HG03175 (cell line): ENCODE measurements at regions not wholly inside any gene's neighbourhood (a gene's known extent, or its start where the extent isn't known, plus 50 kb on each side); places are given as distances from the start of the nearest gene placed in this dataset.

Experiments used
- ATAC-seq: cut with Tn5 transposase; IDR thresholded peaks from one replicate; pipeline ENCODE4 v1.9.1; 2021; ENCODE audit warnings: mild to moderate bottlenecking, moderate library complexity; ENCODE audit not compliant: unreplicated experiment

DNA sequence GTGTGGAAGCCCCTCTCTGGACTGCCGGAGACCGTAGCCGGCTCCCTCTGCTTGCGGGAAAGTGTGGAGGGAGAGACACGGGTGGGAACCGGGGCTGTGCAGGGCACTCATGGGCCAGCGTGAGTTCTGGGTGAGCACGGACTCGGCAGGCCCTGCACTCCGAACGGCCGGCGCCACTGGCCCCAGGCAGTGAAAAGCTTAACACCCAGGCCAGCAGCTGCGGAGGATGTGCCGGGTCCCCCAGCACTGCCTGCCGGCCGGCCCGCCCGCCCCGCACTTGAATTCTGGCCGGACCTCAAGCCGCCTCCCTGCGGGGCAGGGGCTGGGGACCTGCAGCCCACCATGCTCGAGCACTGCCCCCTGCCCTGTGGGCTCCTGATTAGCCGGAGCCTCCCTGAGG, 147.0 kb downstream of the FGF9 start:
- no peak for ATAC-seq

DNA sequence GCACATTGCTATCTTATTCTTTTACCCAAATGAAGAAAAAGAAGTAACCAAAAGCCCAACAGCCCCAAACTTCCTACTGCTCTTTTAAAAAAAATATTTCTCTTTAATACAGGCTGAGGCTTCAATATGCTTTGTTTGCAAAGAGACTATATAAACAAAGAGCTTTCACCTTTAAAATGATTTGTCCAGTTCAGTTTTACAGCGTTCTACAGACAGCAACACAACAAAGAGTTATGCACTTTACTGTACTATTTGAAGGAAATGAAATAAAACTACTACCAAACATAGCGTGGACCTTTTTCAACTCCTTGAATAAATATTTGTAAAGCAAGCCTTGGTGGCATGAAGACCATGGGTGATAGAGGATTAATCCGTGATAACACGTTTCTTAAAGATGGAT, 151.2 kb downstream of the FGF9 start:
- no peak for ATAC-seq

DNA sequence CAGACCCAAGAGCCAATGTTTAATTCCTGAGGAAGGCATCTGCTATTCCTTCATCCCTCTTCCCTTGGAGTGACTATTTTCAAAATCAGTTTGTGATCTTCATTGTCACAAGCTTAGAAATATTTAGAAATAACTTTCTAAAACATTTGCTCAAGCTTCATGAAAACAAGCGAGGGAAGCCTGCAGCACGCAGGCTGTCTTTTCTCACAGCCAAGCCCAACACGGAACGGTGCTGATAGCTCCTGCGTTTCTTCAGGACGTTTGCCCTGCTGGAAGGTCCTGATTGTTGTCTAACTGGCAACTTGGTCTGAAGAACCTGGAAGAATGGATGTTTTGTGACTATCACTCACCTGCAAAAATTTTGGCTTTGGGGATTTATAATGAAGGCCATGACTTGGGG, 152.5 kb downstream of the FGF9 start:
- no peak for ATAC-seq

DNA sequence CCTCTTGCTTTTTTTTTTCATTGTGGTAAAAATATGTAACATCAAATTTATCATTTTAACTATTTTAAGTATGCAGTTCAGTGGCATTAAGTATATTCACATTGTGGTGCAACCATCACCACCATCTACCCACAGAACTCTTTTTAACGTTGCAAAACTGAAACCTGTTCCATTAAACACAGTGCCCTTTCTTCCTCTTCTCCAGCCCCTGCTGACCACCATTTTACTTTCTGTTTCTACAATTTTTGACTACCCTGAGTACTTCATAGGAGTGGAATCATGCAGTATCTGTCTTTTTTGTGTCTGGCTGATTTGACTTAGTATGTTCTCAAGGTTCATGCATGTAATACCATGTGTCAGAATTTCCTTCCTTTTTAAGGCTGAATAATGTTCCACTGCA, 153.1 kb downstream of the FGF9 start:
- ATAC-seq, result no peak

DNA sequence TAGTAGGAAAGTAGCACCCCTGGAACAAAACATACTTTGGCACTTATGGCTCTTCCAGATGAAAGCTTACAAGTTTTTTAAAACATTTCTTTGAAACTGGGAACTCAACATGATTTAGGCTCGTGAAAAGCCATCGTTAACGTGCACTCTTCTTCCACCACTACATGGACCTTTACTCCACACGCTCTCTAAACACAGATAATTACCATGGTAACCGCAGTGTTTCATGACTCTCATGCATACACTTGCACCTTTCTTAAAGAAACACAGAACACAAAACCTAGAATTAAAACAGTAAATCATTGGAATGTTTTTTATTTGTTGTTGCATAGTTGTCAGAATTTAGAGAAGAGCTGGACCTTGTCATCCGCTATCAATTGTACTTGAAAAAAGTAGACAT, 154.3 kb downstream of the FGF9 start:
- ATAC-seq, result no peak

DNA sequence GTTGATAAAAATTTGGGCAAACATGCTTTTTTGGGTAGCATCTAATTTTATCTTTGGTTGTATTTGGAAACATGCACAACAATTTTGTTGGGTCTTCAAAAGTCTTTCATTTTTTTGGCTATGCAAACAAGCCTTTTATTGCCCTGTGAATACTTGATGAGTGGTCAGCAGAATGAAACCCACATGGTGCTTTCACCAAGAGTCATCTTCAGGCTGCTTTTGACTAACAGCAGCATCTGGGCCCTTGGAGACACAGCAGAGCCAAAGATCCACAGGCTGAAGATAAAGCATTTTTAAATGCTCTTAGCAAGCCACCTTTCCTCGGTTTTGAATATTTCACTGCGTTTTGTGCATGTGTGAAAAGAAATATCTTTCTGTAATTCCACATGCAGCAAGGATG, 154.9 kb downstream of the FGF9 start:
- ATAC-seq, result no peak

DNA sequence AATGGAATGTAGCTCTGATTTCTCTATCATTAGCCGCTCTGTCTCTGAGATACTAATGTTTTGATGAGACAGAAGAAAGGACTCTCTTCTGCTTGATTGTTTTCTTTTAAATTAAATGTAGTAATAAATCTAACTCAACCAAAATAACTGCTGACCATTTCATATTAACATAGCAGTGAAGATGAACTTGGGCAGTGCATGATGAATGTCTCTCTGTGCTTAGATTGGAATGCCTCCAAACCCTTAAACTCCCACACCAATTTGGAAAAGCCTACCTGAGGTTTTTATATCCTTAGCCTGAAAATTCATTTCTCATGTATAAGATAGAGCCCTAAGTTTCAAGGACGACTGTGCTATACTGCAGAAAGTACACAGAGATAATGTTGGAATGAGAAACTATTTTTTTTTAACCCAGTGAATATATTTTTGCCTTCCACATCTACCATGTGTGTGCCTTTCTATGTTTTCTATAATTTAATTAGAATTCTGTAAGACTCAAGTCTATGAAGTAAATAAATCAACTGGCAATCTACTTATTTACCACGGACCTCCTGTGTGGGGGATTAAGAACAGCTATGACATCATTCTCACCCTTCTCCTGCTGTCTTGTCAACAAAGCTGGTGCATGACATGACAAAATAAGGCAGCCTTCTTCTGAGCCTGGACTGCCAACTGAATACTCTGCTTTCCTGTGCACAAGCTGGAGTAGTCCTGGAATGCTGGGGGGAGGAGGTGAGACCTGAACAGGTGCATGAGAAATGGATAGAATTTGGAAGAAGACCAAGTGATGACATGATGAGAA, 155.5 kb downstream of the FGF9 start:
- ATAC-seq, result no peak

DNA sequence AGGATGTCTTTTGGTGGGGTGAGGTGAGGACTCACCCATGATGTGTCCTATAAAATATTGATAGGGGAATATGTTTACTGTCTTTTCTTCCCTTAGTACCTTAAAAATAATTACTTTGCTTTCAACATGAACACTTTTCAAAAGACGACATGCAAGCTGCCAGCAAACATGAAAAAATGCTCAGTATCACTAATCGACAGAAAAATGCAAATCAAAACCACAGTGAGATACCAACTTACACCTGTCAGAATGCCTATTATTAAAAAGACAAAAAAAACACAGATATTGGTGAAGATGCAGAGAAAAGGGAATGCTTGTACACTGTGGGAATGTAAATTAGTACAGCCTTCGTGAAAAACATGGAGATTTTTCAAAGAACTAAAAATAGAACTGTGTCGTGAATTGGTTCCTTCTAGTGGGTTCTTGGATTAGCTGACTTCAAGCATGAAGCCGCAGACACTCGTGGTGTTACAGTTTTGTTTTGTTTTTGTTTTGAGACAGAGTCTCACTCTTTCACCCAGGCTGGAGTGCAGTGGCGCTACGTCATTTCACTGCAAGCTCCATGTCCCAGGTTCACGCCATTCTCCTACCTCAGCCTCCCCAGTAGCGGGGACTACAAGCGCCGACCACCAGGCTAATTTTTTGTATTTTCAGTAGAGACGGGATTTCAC, 160.9 kb downstream of the FGF9 start:
- no peak for ATAC-seq

DNA sequence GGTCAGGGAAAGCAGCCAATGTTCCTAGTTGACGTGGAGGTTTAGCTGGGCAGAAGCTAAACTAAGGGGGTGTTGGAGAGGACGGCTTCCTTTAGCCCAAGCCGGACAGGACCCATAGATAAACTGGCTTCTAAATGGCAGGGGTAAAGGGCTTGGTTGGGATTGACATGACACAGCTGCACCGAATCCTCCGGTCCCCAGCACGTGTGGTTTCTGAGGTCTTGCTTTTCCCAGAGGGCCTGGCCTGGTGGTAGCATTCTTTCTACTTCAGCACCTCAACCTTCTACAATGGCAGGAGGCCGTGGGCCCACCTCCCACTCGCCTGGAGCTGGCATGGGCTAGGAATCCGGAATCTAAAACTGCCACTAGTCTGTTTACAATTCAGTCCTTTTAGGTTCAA, 163.0 kb downstream of the FGF9 start:
- no peak for ATAC-seq

DNA sequence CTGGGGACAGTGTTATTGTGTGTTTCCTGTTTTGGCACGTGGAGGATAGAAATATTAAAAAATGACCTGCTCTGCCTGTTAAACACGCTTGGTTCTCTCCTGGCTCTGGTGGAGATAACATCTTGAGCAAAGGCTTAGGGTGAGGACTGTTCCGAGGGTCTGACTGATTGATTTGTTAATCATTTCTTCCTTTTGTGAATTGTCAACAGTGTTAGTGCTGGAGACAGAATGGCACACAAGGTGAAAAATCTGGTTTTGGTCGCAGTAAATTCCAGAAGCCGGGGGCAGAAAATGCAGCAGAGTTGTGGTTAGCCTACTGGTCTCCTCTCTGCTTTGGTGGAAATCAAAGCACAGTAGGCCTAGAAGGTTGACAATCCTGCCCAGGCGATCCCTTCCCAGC, 163.6 kb downstream of the FGF9 start:
- ATAC-seq, result no peak

DNA sequence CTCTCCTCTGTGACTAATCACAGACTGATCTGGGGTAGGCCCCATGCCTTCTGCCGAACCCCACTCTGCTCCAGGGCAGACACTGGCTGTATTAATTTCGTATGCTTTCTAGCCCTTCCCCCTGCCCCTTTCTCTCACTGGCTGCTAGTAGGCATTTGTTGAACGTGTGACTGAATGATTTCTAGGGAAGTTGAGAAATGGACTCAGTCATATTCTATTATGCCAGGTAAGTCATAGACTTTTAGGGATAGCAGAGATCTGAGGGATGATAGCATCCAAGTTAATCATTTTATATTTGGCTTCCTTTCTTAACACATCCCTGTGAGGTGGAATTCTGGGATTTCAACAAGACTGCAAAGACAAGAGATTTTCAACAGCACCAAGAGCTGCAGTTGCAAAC, 166.4 kb downstream of the FGF9 start:
- ATAC-seq, result no peak

DNA sequence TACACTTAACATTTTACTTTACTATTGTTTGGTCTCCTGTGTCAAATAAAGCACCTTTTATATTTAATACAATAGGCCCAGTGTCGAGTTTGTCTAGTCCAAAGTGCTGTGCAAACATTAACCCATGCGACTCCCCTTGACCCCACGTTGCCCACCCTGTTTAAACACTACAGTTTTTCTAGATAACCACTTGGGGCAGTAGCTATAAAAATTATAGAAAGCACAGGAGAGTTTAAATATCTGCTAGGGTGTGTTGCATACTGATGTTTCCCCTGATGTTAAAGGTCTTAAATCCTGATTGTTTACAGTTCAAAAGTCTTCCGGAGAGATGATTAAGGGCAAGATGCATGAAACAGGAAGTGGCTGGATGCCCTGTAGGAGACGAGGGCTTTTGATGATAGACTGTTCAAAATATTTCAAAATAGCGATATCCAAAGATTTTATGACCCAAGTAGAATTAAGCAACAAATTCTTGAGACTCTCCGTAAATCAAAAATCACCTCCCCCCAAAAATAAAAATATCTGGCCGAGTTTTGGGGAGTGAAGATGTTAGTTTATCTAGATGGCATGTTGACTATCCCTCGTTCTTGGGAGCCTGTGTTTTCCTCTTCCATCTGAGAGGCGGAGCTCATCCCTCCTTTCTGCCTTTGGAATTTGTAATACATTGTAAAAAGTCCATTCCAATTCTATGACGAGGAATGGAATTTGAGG, 167.1 kb downstream of the FGF9 start:
- no peak for ATAC-seq

DNA sequence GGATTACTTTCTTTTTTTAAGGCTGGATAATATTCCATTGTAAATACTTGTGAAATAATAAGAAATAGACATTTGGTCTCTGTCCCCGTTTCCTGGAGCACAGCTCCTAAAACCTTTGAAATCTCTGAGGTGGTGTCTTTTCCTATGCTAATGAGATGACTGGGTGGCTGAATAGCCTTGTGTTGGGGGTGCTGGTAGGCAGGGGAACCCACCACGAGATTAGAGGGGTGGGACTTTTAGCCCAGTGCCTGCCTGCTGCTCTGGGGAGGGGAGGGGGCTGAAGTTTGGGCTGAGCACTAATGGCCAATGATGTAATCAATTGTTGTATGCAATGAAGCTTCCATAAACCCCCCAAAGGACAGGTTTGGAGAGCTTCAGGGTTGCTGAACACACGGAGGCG, 175.7 kb downstream of the FGF9 start:
- ATAC-seq, result no peak

DNA sequence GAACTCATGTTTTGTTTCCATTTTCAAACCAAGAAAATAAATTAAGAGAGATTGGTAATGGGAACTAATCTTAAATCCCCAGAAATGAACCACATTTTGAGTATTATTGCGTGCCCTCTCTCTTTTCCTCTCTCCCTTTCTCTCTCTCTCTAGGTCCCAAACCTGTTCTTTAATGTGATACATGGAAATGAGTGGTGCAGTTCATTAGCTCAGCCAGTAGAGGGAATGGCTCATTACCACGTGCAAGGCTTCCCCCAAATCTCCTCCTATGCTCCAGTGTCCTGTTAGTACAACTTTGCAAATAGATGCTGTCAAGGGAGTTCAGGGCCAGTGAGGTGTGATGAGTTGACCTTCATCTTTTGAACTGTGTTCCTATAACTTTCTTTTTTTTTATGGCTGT, 178.4 kb downstream of the FGF9 start:
- ATAC-seq, result peak; percentile 86

DNA sequence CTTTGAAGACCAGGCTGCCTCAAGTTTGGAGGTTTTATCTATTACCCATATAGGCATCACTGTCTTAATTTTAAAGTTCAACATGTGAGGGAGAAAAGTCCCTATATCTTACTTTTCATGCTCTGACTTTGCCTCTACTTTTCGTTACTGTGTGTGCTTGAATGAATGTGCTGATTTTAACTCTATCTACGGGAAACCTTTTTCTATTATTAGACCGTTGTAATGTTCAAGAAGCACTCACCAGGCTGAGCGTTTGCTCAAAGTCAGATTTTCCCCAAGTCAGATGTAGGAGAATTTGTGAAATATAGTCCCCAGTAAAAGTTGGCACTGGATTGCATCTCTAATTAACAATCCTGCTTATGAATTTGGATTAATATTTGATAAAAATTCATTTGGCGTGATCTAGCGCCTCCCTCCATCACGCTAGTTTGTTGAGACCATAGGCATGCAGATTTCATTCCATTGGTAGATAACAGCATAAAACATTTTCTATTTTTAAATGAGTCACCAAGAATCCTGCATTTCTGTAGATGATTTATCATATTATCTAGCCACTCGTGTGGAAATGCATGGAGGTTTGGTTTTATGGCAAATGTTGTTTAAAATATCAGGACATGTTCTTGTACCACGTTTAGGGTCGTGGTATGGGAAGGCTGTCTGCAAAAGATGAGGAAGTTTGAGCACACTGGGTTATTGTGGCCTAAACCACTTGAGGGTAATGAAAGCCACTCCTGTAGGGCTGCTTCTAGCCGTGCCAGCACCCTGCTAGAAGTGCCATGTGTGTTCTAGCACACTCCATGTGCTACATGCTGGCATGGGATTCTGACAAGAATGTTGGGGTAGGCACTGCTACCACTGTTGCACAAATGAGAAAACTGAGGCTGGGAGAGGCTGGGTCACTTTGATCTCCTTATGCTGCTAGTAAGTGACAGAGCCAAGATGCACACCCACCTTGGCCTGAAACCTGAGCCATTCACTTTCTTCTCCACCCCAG, 179.4 kb downstream of the FGF9 start:
- ATAC-seq, result no peak

DNA sequence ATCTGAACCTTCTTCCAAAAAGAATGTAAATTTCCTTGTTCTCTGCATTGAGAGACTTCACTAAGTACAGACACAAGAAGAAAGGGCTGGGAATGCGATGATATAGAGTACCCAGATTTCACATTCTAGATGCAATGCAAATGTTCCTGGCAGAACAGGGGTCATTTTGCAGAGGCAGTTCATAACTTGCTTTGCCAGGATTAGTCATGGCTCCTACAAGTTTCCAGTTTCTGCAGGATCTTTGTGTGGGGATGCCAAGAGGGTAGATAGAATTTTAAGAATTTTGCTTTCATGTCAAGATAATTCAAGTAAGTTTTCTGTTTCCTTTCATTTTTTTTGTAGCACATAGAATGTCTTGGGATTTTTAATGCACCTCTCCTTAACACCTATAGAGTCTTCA, 181.2 kb downstream of the FGF9 start:
- no peak for ATAC-seq

DNA sequence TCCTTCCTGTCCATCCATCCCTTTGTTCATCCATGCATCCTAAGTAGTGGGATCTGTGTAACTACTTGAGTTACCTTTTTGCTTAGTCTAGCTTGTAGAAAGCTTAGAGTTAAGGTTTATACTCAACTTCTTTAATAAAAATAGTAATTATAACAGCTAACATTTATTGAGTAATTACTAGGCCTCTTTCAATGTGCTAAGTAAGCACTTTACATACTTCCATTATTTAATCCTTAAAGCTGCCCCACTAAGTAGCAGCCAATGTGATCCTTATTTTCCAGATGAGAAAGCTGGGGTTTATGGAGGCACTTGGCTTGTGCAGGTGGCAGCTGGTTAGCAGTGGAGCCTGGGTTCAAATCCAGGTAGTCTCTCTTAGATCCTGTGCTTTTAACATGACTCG, 182.9 kb downstream of the FGF9 start:
- ATAC-seq, result no peak

DNA sequence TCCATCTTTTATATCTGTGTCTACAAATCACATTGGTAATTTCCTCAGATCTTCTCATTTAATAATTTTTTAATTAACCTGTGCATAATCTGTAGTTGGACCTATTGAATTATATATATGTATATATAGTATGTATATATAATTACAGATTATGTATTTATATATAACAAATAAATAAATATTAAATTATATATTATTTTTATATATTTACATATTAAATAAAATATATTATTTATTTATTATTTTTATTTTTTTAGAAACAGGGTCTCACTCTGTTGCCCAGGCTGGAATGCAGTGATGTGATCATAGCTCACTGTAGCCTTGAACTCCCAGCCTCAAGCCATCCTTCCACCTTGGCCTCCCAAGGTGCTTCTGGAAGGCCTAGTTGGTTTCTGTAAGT, 197.9 kb downstream of the FGF9 start:
- ATAC-seq, result no peak

DNA sequence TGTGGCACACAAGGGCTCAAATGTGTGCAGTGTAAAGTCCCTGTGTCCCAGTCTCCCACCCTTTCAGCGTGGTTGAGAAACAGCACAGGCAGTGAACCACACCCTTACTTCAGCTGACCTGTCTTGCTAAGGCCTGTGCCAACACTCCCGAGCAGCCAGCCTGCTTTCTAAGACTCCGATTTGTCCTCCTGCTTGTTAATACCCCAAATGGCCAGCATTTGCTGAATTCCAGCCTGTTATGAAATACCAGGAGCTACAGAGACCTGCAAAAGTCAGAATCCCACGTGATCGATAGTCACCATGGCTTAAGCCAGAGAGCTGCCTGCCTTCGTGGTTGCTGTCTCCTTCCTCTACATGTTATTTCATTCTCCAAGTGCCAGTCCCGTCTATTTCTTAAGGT, 200.5 kb downstream of the FGF9 start:
- ATAC-seq, result no peak

DNA sequence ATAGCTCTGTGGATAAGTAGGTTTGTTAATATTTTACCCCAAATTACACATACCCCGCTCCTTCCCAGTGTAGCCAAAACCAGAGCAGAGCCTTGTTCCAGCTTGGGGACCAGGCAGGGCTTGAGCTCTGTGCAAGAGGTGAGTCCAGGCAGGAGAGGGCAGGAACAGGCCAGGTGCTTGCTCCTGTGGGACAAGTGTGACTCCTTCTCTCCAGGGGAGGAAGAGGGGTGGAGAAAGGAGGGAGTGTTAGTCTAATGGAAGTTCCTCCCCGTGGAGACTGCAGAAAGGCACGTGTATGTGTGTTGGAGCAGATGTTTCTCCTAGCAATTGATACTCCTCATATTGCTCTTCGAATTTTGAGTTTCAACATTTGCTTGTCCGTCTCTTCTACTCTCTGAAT, 201.0 kb downstream of the FGF9 start:
- no peak for ATAC-seq

DNA sequence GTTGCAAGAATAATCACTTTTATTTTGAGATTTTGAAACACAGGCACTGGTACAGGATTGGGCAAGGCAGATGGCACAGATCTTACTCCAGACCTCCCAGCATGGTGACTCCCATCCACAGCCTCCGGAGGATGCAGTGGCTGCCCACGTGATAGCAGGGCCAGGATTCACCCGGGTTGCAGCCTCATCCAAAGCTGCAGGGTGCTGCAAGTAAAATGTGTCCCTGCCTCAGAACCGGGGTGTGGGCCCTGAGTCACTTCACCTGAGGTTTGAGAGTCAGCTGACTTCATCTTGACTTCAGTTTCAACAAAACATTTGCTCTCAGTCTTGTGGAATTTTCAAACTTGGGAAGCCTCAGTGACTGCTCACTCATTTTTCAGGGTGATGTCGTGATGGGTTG, 201.9 kb downstream of the FGF9 start:
- no peak for ATAC-seq
